DND-41 (cell line): ENCODE measurements at regions not wholly inside any gene's neighbourhood (a gene's known extent, or its start where the extent isn't known, plus 50 kb on each side); places are given as distances from the start of the nearest gene placed in this dataset.

ENCODE experiments used
- CTCF ChIP-seq: IDR thresholded peaks from 2 replicates; pipeline ENCODE4 v1.5.1; 2012; ENCODE audit warnings: borderline replicate concordance, low read length, moderate library complexity, mild to moderate bottlenecking; ENCODE audit not compliant: poor library complexity, severe bottlenecking; ENCODE audit errors: extremely low read depth
- EZH2 ChIP-seq: IDR thresholded peaks from 3 replicates; pipeline ENCODE4 v1.6.1; 2012; ENCODE audit warnings: borderline replicate concordance, low read depth, mild to moderate bottlenecking, moderate library complexity, low read length, inconsistent platforms; ENCODE audit not compliant: severe bottlenecking

GRCh38 chr21:38134084-38134873 lies 122.5 kb upstream of the KCNJ15 start:
- TF ChIP-seq CTCF: no peak
- TF ChIP-seq EZH2: no peak
